Esophagus squamous epithelium (tissue), 5 donors: ENCODE measurements at regions not wholly inside any gene's neighbourhood (a gene's known extent, or its start where the extent isn't known, plus 50 kb on each side); places are given as distances from the start of the nearest gene placed in this dataset.

ENCODE experiments used
- DNase-seq: peaks from one replicate; lab custom pipeline; 2025; lab: John Stamatoyannopoulos, UW
- H3K27ac ChIP-seq, 4 donors: fragments of 200-600 bp; sonication (generic); one replicate each; pipeline ENCODE4 v1.5.1; 2016 to 2019; ENCODE audit warnings: mild to moderate bottlenecking in 1 of 4
- H3K27me3 ChIP-seq, 4 donors: fragments of 200-600 bp; sonication (generic); 1 replicate in 3 of 4; 2 replicates in 1 of 4; pipeline versions ENCODE4 v1.5.1 to v1.6.0; 2017 to 2021; ENCODE audit warnings: antibody characterized with exemption in 1 of 4
- H3K36me3 ChIP-seq, 3 donors: fragments of 200-600 bp; sonication (generic); one replicate each; pipeline ENCODE4 v1.5.1; 2016 to 2019
- H3K4me1 ChIP-seq, 3 donors: fragments of 200-600 bp; sonication (generic); one replicate each; pipeline ENCODE4 v1.5.1; 2017 to 2019
- H3K4me3 ChIP-seq, 4 donors: fragments of 200-600 bp; sonication (generic); 1 replicate in 3 of 4; 2 replicates in 1 of 4; pipeline ENCODE4 v1.5.1; 2016 to 2019; ENCODE audit warnings: mild to moderate bottlenecking in 2 of 4, moderate library complexity in 1 of 4
- H3K9me3 ChIP-seq, 3 donors: fragments of 200-600 bp; sonication (generic); one replicate each; pipeline ENCODE4 v1.5.1; 2016 to 2019
- CTCF ChIP-seq, 6 experiments: fragments of 450-650 bp in 4 of 6; fragments of 200-600 bp in 2 of 6; sonication (generic) in 2 of 6; IDR thresholded peaks; one replicate each; pipeline ENCODE4 v1.5.1; 2016 to 2019; ENCODE audit warnings: antibody characterized with exemption in 6 of 6, mild to moderate bottlenecking in 4 of 6, moderate library complexity in 4 of 6
- POLR2A ChIP-seq, 4 donors: fragments of 450-650 bp; IDR thresholded peaks; one replicate each; pipeline ENCODE4 v1.6.1; 2017; ENCODE audit warnings: antibody characterized with exemption in 4 of 4, mild to moderate bottlenecking in 4 of 4, moderate library complexity in 3 of 4
- WGBS, 2 donors: methylation state at CpG; one replicate each; pipeline ENCODE4 v1.1.5; 2018; 5-methylcytosine and 5-hydroxymethylcytosine counted together
- intact Hi-C: fragments of 100-400 bp; cut with DNase I; formaldehyde crosslinking; loops from one replicate; pipeline ENCODE4 v1.15.0; 2022
- donor health status: DM: yes; HTN: yes; CAD: no.

- no peak for DNase-seq
- intact Hi-C loops, result no loop called here
- H3K9me3 ChIP-seq, result no peaks in the 10 kb centered on the region
- no peaks in the 10 kb centered on the region for H3K36me3 ChIP-seq
- H3K4me3 ChIP-seq, result no peak overlapping the region
- TF ChIP-seq POLR2A (IDR thresholded peaks at IDR 0.05) (no peak), CTCF (IDR thresholded peaks at IDR 0.05) (no peak)
- WGBS, 2 donors, result 55 to 64% methylated on average over 7 of the region's 7 CpGs
- no peak overlapping the region for H3K27ac ChIP-seq
- H3K4me1 ChIP-seq, result no peaks in the 10 kb centered on the region
- no peaks in the 10 kb centered on the region for H3K27me3 ChIP-seq
Observed at GRCh38 chr12:41905073-41905758, 239.5 kb downstream of the GXYLT1 start.

GRCh38 chr12:41904041-41904440 is 240.6 kb downstream of the GXYLT1 start:
- intact Hi-C loops, result no loop called here
- no peak overlapping the region for H3K4me3 ChIP-seq
- H3K27ac ChIP-seq, result no peak overlapping the region
- 63 to 75% methylated on average over 4 of the region's 4 CpGs for WGBS, 2 donors
- H3K27me3 ChIP-seq, result no peaks in the 10 kb centered on the region
- H3K36me3 ChIP-seq, result no peaks in the 10 kb centered on the region
- H3K4me1 ChIP-seq, result no peaks in the 10 kb centered on the region
- no peaks in the 10 kb centered on the region for H3K9me3 ChIP-seq
- TF ChIP-seq POLR2A (IDR thresholded peaks at IDR 0.05), result no peak
- no peak for TF ChIP-seq CTCF (IDR thresholded peaks at IDR 0.05)
- DNase-seq, result no peak

- no peak overlapping the region for H3K4me3 ChIP-seq
- no peaks in the 10 kb centered on the region for H3K27me3 ChIP-seq
- 84 to 97% methylated on average over 6 of the region's 6 CpGs for WGBS, 2 donors
- no peaks in the 10 kb centered on the region for H3K4me1 ChIP-seq
- intact Hi-C loops, result no loop called here
- TF ChIP-seq POLR2A (IDR thresholded peaks at IDR 0.05), result no peak
- no peak for TF ChIP-seq CTCF (IDR thresholded peaks at IDR 0.05)
- no peak for DNase-seq
- no peaks in the 10 kb centered on the region for H3K36me3 ChIP-seq
- no peaks in the 10 kb centered on the region for H3K9me3 ChIP-seq
- no peak overlapping the region for H3K27ac ChIP-seq
Observed at GRCh38 chr12:41903014-41903708, 241.5 kb downstream of the GXYLT1 start.

GRCh38 chr12:41899577-41899976 is 245.1 kb downstream of the GXYLT1 start:
- no peak overlapping the region for H3K27ac ChIP-seq
- H3K27me3 ChIP-seq, result no peaks in the 10 kb centered on the region
- H3K36me3 ChIP-seq, result no peaks in the 10 kb centered on the region
- TF ChIP-seq POLR2A (IDR thresholded peaks at IDR 0.05), result no peak
- H3K4me1 ChIP-seq, result no peaks in the 10 kb centered on the region
- WGBS, 2 donors, result 89 to 94% methylated on average over 1 of the region's 1 CpG
- intact Hi-C loops, result no loop called here
- no peak for DNase-seq
- H3K4me3 ChIP-seq, result no peak overlapping the region
- H3K9me3 ChIP-seq, result no peaks in the 10 kb centered on the region

- Histone ChIP-seq H3K27ac (no peak overlapping the region), H3K4me3 (no peak overlapping the region), H3K9me3 (no peaks in the 10 kb centered on the region), H3K27me3 (no peaks in the 10 kb centered on the region), H3K4me1 (no peaks in the 10 kb centered on the region), H3K36me3 (no peaks in the 10 kb centered on the region)
- intact Hi-C loops, result no loop called here
- DNase-seq, result no peak
- WGBS, 2 donors, result 42 to 58% methylated on average over 1 of the region's 1 CpG
- TF ChIP-seq CTCF (IDR thresholded peaks at IDR 0.05) (no peak), POLR2A (IDR thresholded peaks at IDR 0.05) (no peak)
Observed at GRCh38 chr12:41897593-41897992, 247.1 kb downstream of the GXYLT1 start.
